CD4-positive, alpha-beta T cell (primary cell): ENCODE measurements at regions not wholly inside any gene's neighbourhood (a gene's known extent, or its start where the extent isn't known, plus 50 kb on each side); places are given as distances from the start of the nearest gene placed in this dataset.

Source experiments
- ATAC-seq: fragments of 200-7000 bp; cut with Tn5 transposase; one replicate; pipeline ENCODE4 v1.10.0; 2022; ENCODE audit warnings: mild to moderate bottlenecking; ENCODE audit not compliant: poor library complexity
- CTCF ChIA-PET: fragments of 350-600 bp; sonication (Branson Sonifier 250); formaldehyde crosslinking; loops from one replicate; lab custom pipeline; 2021; ENCODE audit warnings: antibody characterized with exemption, inconsistent platforms; lab: Charles Lee
- POLR2A ChIA-PET: fragments of 350-600 bp; sonication (Branson Sonifier 250); formaldehyde crosslinking; loops from one replicate; lab custom pipeline; 2021; ENCODE audit warnings: antibody characterized with exemption, inconsistent platforms; lab: Charles Lee
- DNase-seq, 14 experiments: peaks; one replicate each; pipeline ENCODE4 v3.0.0-alpha.2; 2013 to 2020; ENCODE audit warnings: mixed read lengths in 2 of 14
- H3K27ac ChIP-seq, 2 donors: one replicate each; pipeline versions ENCODE4 v1.5.1 to v1.7.0; 2013; ENCODE audit warnings: low read length in 2 of 2, low read depth in 1 of 2, mild to moderate bottlenecking in 1 of 2
- H3K27me3 ChIP-seq, 2 experiments: 1 replicate in 1 of 2; 2 replicates in 1 of 2; pipeline versions ENCODE4 v1.6.1 to v1.7.0; 2013; ENCODE audit warnings: low read length in 2 of 2, control low read depth in 1 of 2, mild to moderate bottlenecking in 1 of 2, moderate library complexity in 1 of 2; ENCODE audit not compliant: insufficient read depth in 2 of 2, control insufficient read depth in 1 of 2
- H3K36me3 ChIP-seq: one replicate; pipeline ENCODE4 v1.6.1; 2013; ENCODE audit warnings: low read length, control low read depth; ENCODE audit not compliant: insufficient read depth
- H3K4me1 ChIP-seq: one replicate; pipeline ENCODE4 v1.6.1; 2013; ENCODE audit warnings: low read length, control low read depth; ENCODE audit not compliant: insufficient read depth
- H3K4me3 ChIP-seq: one replicate; pipeline ENCODE4 v1.5.1; 2013; ENCODE audit warnings: mild to moderate bottlenecking, low read length, moderate library complexity
- H3K9me3 ChIP-seq, 2 experiments: 1 replicate in 1 of 2; 2 replicates in 1 of 2; pipeline versions ENCODE4 v1.6.1 to v1.7.0; 2013; ENCODE audit warnings: low read length in 2 of 2, mild to moderate bottlenecking in 2 of 2, control low read depth in 1 of 2, moderate library complexity in 1 of 2; ENCODE audit not compliant: control insufficient read depth in 1 of 2, insufficient read depth in 1 of 2
- H3K27ac Mint-ChIP-seq: one replicate; pipeline ENCODE4 v1.8.0; 2020; ENCODE audit warnings: mixed read lengths
- H3K27me3 Mint-ChIP-seq: one replicate; pipeline ENCODE4 v1.8.0; 2021; ENCODE audit warnings: mixed read lengths
- H3K36me3 Mint-ChIP-seq: one replicate; pipeline ENCODE4 v1.8.0; 2021; ENCODE audit warnings: low read depth, mixed read lengths
- H3K4me1 Mint-ChIP-seq: one replicate; pipeline ENCODE4 v1.8.0; 2021; ENCODE audit warnings: low read depth, mixed read lengths
- H3K4me3 Mint-ChIP-seq: one replicate; pipeline ENCODE4 v1.8.0; 2020; ENCODE audit warnings: mild to moderate bottlenecking, mixed read lengths
- H3K9me3 Mint-ChIP-seq: one replicate; pipeline ENCODE4 v1.8.0; 2020; ENCODE audit warnings: mixed read lengths
- CTCF ChIP-seq: fragments of 200-600 bp; IDR thresholded peaks from one replicate; pipeline ENCODE4 v1.8.0; 2022; ENCODE audit warnings: antibody characterized with exemption, mild to moderate bottlenecking
- intact Hi-C, 2 experiments: fragments of 100-400 bp; cut with DNase I in 1 of 2; cut with micrococcal nuclease in 1 of 2; formaldehyde crosslinking; loops; one replicate each; pipeline versions ENCODE4 v1.15.1 to v1.9.0; 2023 to 2025; cut with DNase I, micrococcal nuclease

GRCh38 chrX:107549504-107549903 is 78.8 kb upstream of the PRPS1 start:
- Histone ChIP-seq H3K36me3 (no peaks in the 10 kb centered on the region), H3K27me3 (no peaks in the 10 kb centered on the region), H3K4me3 (no peak overlapping the region), H3K9me3 (no peaks in the 10 kb centered on the region), H3K27ac (no peak overlapping the region), H3K4me1 (peaks cover 8% of the 10 kb centered on the region)
- no peaks in the 10 kb centered on the region for H3K27me3 Mint-ChIP-seq
- no peaks in the 10 kb centered on the region for H3K9me3 Mint-ChIP-seq
- H3K4me3 Mint-ChIP-seq: no peak overlapping the region
- H3K4me1 Mint-ChIP-seq: peaks cover 16% of the 10 kb centered on the region
- DNase-seq (peak in 7 of 14 experiments; percentile 2 to 74 (median 25)), ATAC-seq (peak; percentile 88)
- H3K27ac Mint-ChIP-seq: peak overlapping the region; percentile 21
- ChIA-PET CTCF (no interaction called here), POLR2A (no interaction called here)
- intact Hi-C loops: no loop called here
- no peak for TF ChIP-seq CTCF
- H3K36me3 Mint-ChIP-seq: no peaks in the 10 kb centered on the region

GRCh38 chrX:107551546-107551945 is 76.8 kb upstream of the PRPS1 start:
- no peaks in the 10 kb centered on the region for H3K36me3 Mint-ChIP-seq
- intact Hi-C loops: no loop called here
- H3K9me3 ChIP-seq: no peaks in the 10 kb centered on the region
- ChIA-PET CTCF (no interaction called here), POLR2A (no interaction called here)
- H3K27me3 ChIP-seq: no peaks in the 10 kb centered on the region
- TF ChIP-seq CTCF: no peak
- no peaks in the 10 kb centered on the region for H3K9me3 Mint-ChIP-seq
- peaks cover 8% of the 10 kb centered on the region for H3K4me1 ChIP-seq
- H3K4me3 ChIP-seq: no peak overlapping the region
- no peaks in the 10 kb centered on the region for H3K36me3 ChIP-seq
- H3K27ac ChIP-seq: no peak overlapping the region
- ATAC-seq (no peak), DNase-seq (no peak)
- no peaks in the 10 kb centered on the region for H3K27me3 Mint-ChIP-seq
- H3K4me1 Mint-ChIP-seq: peaks cover 16% of the 10 kb centered on the region
- H3K4me3 Mint-ChIP-seq: no peak overlapping the region
- no peak overlapping the region for H3K27ac Mint-ChIP-seq

GRCh38 chrX:107552930-107553329 is 75.4 kb upstream of the PRPS1 start:
- Mint-ChIP-seq H3K4me3 (no peak overlapping the region), H3K27me3 (no peaks in the 10 kb centered on the region), H3K9me3 (no peaks in the 10 kb centered on the region), H3K27ac (no peak overlapping the region), H3K4me1 (peaks cover 16% of the 10 kb centered on the region), H3K36me3 (no peaks in the 10 kb centered on the region)
- Histone ChIP-seq H3K36me3 (no peaks in the 10 kb centered on the region), H3K27ac (no peak overlapping the region), H3K9me3 (no peaks in the 10 kb centered on the region), H3K27me3 (no peaks in the 10 kb centered on the region), H3K4me1 (peaks cover 8% of the 10 kb centered on the region), H3K4me3 (no peak overlapping the region)
- no peak for TF ChIP-seq CTCF
- intact Hi-C loops: no loop called here
- ChIA-PET CTCF (no interaction called here), POLR2A (no interaction called here)
- DNase-seq (no peak), ATAC-seq (no peak)
